HEK293 (cell line): ENCODE measurements at regions not wholly inside any gene's neighbourhood (a gene's known extent, or its start where the extent isn't known, plus 50 kb on each side); places are given as distances from the start of the nearest gene placed in this dataset.

Source experiments
- CTCF ChIA-PET: fragments of 350-600 bp; formaldehyde crosslinking; extraction: SDS; loops from one replicate; lab custom pipeline; 2021; ENCODE audit warnings: antibody characterized with exemption; lab: Yijun Ruan, JAX
- POLR2A ChIA-PET: fragments of 300-600 bp; formaldehyde crosslinking; extraction: SDS; loops from one replicate; lab custom pipeline; 2020; ENCODE audit warnings: antibody characterized with exemption, inconsistent platforms; lab: Yijun Ruan, JAX
- H3K27ac ChIP-seq: fragments of 200-500 bp; sonication (Bioruptor generic); 2 replicates; pipeline ENCODE4 v1.5.1; 2014; ENCODE audit warnings: low read depth, low read length, control low read depth, inconsistent platforms; ENCODE audit errors: extremely low read depth
- H3K36me3 ChIP-seq, 2 experiments: fragments of 200-500 bp in 1 of 2; sonication (Bioruptor generic) in 1 of 2; 1 replicate in 1 of 2; 2 replicates in 1 of 2; pipeline ENCODE4 v1.5.1; 2014 to 2017; ENCODE audit warnings: inconsistent platforms in 2 of 2, low read length in 2 of 2; ENCODE audit not compliant: control insufficient read depth in 2 of 2, insufficient read depth in 1 of 2
- H3K4me1 ChIP-seq: fragments of 200-500 bp; sonication (Bioruptor generic); 2 replicates; pipeline ENCODE4 v1.5.1; 2014; ENCODE audit warnings: mild to moderate bottlenecking, low read length, inconsistent platforms; ENCODE audit not compliant: control insufficient read depth, insufficient read depth
- H3K4me3 ChIP-seq: 2 replicates; pipeline ENCODE4 v1.5.1; 2011; ENCODE audit warnings: low read depth, mild to moderate bottlenecking, control low read depth, low read length, moderate library complexity
- H3K9me3 ChIP-seq: fragments of 200-500 bp; sonication (Bioruptor generic); 2 replicates; pipeline ENCODE4 v1.5.1; 2014; ENCODE audit warnings: low read depth, low read length, inconsistent platforms; ENCODE audit not compliant: control insufficient read depth, insufficient read depth
- GLIS2 ChIP-seq: fragments of 450-650 bp; formaldehyde crosslinking; IDR thresholded peaks from 2 replicates; pipeline ENCODE4 v1.5.1; 2016; ENCODE audit warnings: missing biosample characterization, missing genetic modification characterization
- HOXC10 ChIP-seq: sonication (generic); formaldehyde crosslinking; IDR thresholded peaks from 2 replicates; pipeline ENCODE4 v1.8.1; 2023; ENCODE audit warnings: mild to moderate bottlenecking, missing genetic modification reagents
- INSM2 ChIP-seq: fragments of 450-650 bp; formaldehyde crosslinking; IDR thresholded peaks from 2 replicates; pipeline ENCODE4 v1.5.1; 2016; ENCODE audit warnings: missing biosample characterization, missing genetic modification characterization
- MYNN ChIP-seq: fragments of 450-650 bp; formaldehyde crosslinking; IDR thresholded peaks from 2 replicates; pipeline ENCODE4 v1.5.1; 2016; ENCODE audit warnings: missing biosample characterization, missing genetic modification characterization, borderline replicate concordance
- OSR2 ChIP-seq: fragments of 450-650 bp; formaldehyde crosslinking; IDR thresholded peaks from 2 replicates; pipeline ENCODE4 v1.5.1; 2016; ENCODE audit warnings: missing biosample characterization, missing genetic modification characterization
- PATZ1 ChIP-seq: fragments of 450-650 bp; formaldehyde crosslinking; IDR thresholded peaks from 2 replicates; pipeline ENCODE4 v1.5.1; 2016; ENCODE audit warnings: missing biosample characterization, missing genetic modification characterization
- PRDM4 ChIP-seq: fragments of 450-650 bp; formaldehyde crosslinking; IDR thresholded peaks from 2 replicates; pipeline ENCODE4 v1.5.1; 2017; ENCODE audit warnings: missing biosample characterization, missing genetic modification characterization
- ZBTB11 ChIP-seq: fragments of 450-650 bp; formaldehyde crosslinking; conservative IDR thresholded peaks from 2 replicates; pipeline ENCODE4 v1.5.1; 2016; ENCODE audit warnings: low read depth, missing biosample characterization, missing genetic modification characterization
- ZBTB21 ChIP-seq: fragments of 450-650 bp; formaldehyde crosslinking; IDR thresholded peaks from 2 replicates; pipeline ENCODE4 v1.5.1; 2017; ENCODE audit warnings: missing biosample characterization, missing genetic modification characterization
- ZIC2 ChIP-seq: fragments of 450-650 bp; formaldehyde crosslinking; IDR thresholded peaks from 2 replicates; pipeline ENCODE4 v1.5.1; 2016; ENCODE audit warnings: missing biosample characterization, missing genetic modification characterization
- ZNF138 ChIP-seq: fragments of 450-650 bp; formaldehyde crosslinking; IDR thresholded peaks from 2 replicates; pipeline ENCODE4 v1.5.1; 2016; ENCODE audit warnings: missing biosample characterization, missing genetic modification characterization, borderline replicate concordance
- ZNF2 ChIP-seq: fragments of 450-650 bp; formaldehyde crosslinking; IDR thresholded peaks from 2 replicates; pipeline ENCODE4 v1.5.1; 2016; ENCODE audit warnings: missing biosample characterization, missing genetic modification characterization
- ZNF23 ChIP-seq: fragments of 450-650 bp; formaldehyde crosslinking; IDR thresholded peaks from 2 replicates; pipeline ENCODE4 v1.5.1; 2016; ENCODE audit warnings: missing biosample characterization, missing genetic modification characterization, borderline replicate concordance
- ZNF324 ChIP-seq: fragments of 450-650 bp; formaldehyde crosslinking; IDR thresholded peaks from 2 replicates; pipeline ENCODE4 v1.5.1; 2016; ENCODE audit warnings: missing biosample characterization, missing genetic modification characterization
- ZNF48 ChIP-seq: fragments of 450-650 bp; formaldehyde crosslinking; IDR thresholded peaks from 2 replicates; pipeline ENCODE4 v1.5.1; 2016; ENCODE audit warnings: missing biosample characterization, missing genetic modification characterization
- ZNF600 ChIP-seq: fragments of 450-650 bp; formaldehyde crosslinking; IDR thresholded peaks from 2 replicates; pipeline ENCODE4 v1.5.1; 2016; ENCODE audit warnings: missing biosample characterization, missing genetic modification characterization
- ZNF626 ChIP-seq: fragments of 450-650 bp; sonication (Bioruptor Pico); formaldehyde crosslinking; IDR thresholded peaks from 2 replicates; pipeline ENCODE4 v1.5.1; 2018; ENCODE audit warnings: missing biosample characterization, missing genetic modification characterization, inconsistent platforms
- ZNF658 ChIP-seq: fragments of 450-650 bp; formaldehyde crosslinking; IDR thresholded peaks from 2 replicates; pipeline ENCODE4; 2016; ENCODE audit warnings: missing biosample characterization, missing genetic modification characterization
- ZNF704 ChIP-seq: fragments of 450-650 bp; formaldehyde crosslinking; IDR thresholded peaks from 2 replicates; pipeline ENCODE4 v1.5.1; 2016; ENCODE audit warnings: missing biosample characterization, missing genetic modification characterization
- ZXDB ChIP-seq: fragments of 450-650 bp; formaldehyde crosslinking; IDR thresholded peaks from 2 replicates; pipeline ENCODE4 v1.5.1; 2016; ENCODE audit warnings: missing biosample characterization, missing genetic modification characterization

- Histone ChIP-seq H3K9me3 (no peaks in the 10 kb centered on the region), H3K4me1 (no peaks in the 10 kb centered on the region), H3K4me3 (no peak overlapping the region), H3K36me3 (no peaks in the 10 kb centered on the region), H3K27ac (no peak overlapping the region)
- ChIA-PET POLR2A (no interaction called here), CTCF (no interaction called here)
- TF ChIP-seq ZNF324 (tag by site-specific recombination) (no peak), ZNF2 (tag by site-specific recombination) (no peak), ZXDB (no peak), ZNF704 (tag by site-specific recombination) (no peak), ZBTB11 (tag by site-specific recombination) (no peak), INSM2 (tag by site-specific recombination) (no peak), ZBTB21 (tag by site-specific recombination) (no peak), ZNF626 (tag by site-specific recombination) (no peak), ZNF658 (no peak), MYNN (tag by site-specific recombination) (no peak), ZNF600 (tag by site-specific recombination) (no peak), ZNF23 (no peak), GLIS2 (tag by site-specific recombination) (no peak), HOXC10 (CRISPR knock-in tag) (no peak), PATZ1 (tag by site-specific recombination) (no peak)
- TF ChIP-seq, all 188 proteins: peak for 0
Measured at GRCh38 chr3:157829786-157830185, 276.4 kb downstream of the SHOX2 start.

- no peak overlapping the region for H3K27ac ChIP-seq
- CTCF ChIA-PET = no interaction called here
- no peak overlapping the region for H3K4me3 ChIP-seq
- no peaks in the 10 kb centered on the region for H3K4me1 ChIP-seq
- H3K9me3 ChIP-seq = no peaks in the 10 kb centered on the region
- H3K36me3 ChIP-seq = no peaks in the 10 kb centered on the region
- POLR2A ChIA-PET = no interaction called here
- no peak for TF ChIP-seq ZNF138
- no peak for TF ChIP-seq ZIC2 (tag by site-specific recombination)
- TF ChIP-seq ZNF48 = no peak
- no peak for TF ChIP-seq HOXC10 (CRISPR knock-in tag)
- no peak for TF ChIP-seq OSR2 (tag by site-specific recombination)
- TF ChIP-seq INSM2 (tag by site-specific recombination) = no peak
- TF ChIP-seq PRDM4 (tag by site-specific recombination) = no peak
Measured at GRCh38 chr3:157824281-157824680, 281.9 kb downstream of the SHOX2 start.
